Endothelial cell of hepatic sinusoid (primary cell): ENCODE measurements at regions not wholly inside any gene's neighbourhood (a gene's known extent, or its start where the extent isn't known, plus 50 kb on each side); places are given as distances from the start of the nearest gene placed in this dataset.

Source experiments
- in situ Hi-C: cut with HindIII; loops from 2 replicates; pipeline ENCODE4 v1.10.0; 2017; ENCODE audit warnings: low sequenced_read_pairs

DNA sequence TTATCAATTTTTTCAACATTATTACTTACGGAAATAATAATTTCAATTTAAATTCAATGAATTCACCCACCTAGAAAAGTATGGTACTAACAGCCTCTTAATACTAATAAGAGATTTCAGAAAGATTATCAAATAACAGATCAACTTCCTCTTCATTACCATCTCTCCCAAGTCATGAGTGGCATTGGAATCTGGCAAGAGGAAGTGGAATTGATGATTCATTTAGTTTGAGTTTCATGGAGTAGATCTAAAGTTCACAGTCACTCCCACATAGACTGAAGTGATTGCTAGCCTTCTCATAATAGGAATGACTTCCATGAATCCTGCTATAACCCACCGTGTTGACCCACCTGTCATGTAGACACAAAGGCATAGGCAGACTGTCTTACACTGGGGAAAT lies 77.7 kb upstream of the WDR75 start:
- in situ Hi-C loops = no loop called here

DNA sequence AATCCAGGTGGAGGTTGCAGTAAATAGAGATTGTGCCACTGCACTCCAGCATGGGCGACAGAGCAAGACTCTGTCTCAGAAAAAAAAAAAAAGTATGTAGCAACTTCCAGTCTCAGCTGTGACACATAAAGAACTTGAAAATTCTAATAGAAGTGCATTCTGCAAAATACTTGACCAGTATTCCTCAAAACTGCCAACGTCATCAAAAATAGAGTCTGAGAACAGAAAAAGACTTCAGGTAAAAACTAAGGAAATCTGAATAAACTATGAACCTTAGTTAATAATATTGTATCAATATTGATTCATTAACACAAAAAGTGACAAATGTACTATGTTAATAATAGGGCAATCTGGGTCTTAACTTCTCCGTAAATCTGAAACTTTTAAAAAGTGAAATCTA lies 76.7 kb upstream of the WDR75 start:
- in situ Hi-C loops = no loop called here

DNA sequence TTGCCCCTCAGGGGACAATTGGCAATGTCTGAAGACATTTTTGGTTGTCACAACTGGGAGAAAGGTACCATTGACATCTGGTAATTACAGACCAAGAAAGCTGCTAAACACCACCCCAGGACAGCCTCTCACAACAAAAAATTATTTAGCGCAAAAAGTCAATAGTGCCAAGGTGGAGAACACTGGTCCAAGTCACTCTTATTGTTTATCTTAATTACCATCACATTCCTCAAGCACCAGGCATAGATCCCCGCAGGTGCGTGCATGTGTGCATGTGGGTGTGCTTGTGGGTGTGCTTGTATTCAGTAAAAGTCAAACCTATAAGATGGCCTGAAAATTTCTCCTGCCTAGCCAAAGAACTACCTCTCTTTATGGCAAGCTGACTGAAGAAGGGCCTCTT lies 74.9 kb upstream of the WDR75 start:
- in situ Hi-C loops = no loop called here

DNA sequence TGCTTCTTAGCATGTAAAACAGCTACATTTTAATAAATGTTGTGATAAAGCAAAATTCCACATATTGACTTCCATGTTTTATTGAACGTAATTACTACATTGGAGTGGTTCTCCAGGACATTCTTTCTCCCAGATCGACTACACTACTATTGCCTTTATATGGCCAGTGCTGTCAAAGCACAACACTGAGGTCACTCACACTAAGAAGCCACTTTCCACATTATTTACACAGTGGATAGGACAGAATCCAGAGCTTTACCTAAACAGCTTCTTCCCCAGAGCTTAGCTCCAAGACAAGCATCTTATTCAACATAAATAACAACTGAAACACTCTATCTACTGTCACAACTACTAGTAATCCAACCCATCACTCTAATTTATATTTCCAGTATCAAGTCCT lies 73.9 kb upstream of the WDR75 start:
- in situ Hi-C loops = no loop called here

DNA sequence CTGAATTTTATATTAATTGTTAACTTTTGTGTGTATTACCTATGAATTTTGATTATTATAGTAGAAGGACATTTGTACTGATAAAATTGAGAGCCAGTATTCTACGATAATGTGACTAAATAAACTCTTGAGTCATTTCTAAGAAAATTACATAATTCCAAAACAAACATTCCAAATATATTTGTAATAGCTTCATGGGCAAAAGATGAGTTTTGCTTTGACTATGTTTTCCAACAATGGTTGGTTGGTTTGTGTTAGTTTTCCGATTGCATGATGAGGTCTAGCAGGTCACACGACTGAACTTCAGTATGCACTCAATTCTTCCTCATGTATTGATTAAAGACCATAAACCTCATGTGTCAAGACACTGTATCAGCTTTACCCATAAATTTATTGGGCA lies 71.7 kb upstream of the WDR75 start:
- in situ Hi-C loops = no loop called here

DNA sequence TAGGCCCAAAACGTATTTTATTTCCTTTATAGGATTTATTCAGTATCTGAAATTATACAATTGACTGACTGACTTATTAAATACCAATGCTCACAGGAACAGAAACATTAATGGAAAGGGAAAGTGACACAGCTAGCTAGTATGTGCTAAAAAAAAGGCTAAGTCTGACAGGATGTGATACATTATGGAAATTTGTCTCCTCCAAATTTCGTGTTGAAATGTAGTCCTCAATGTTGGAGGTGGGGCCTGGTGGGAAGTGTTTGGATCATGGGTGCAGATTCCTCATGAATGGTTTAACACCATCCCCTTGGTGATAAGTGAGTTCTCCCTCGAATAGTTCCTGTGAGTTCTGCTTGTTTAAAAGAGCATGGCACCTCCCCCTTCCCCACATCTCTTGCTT lies 70.6 kb upstream of the WDR75 start:
- in situ Hi-C loops = no loop called here

DNA sequence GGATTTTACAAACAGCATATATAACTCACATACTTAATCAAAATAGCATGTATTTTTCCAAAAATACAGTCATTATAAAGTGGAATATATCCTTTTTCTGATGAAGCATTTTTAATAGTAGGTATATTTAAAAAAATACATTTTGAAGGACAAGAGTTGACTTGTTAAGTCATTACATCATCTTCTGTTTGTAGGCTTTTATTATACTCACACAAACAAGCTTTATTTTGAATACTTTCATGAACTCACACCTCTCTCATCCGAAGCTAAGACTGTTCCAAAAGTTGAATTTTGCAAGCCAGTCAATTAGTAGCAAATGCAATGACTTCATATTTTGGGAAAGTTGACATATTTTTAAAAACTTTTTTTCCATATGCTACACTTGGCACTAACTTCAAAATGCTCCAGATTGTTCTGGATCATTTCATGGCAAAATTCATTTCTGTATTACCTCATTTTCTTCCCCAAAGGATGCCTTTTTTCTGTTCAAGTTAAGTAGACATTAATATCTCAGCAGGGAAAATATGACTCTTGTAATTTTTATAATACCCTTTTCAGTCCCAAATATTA lies 68.5 kb upstream of the WDR75 start:
- in situ Hi-C loops = no loop called here

DNA sequence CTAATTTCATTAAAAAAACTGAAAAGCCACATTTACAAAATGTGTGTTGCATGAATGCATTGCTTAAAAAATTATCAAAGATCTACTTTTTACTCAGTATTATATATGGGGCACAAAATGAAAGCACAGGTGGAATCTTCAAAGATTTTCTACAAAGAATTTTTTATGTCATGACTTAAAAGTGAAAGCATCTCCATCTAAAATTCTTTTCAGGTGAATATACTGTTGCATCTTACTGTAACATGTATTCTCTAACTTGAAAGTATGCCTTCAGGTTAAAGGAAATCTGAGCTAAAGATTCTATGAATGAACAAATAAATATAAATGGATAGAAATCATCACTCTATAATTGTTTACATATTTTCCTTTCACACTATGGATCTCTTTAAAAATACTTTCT lies 66.8 kb upstream of the WDR75 start:
- in situ Hi-C loops = no loop called here

DNA sequence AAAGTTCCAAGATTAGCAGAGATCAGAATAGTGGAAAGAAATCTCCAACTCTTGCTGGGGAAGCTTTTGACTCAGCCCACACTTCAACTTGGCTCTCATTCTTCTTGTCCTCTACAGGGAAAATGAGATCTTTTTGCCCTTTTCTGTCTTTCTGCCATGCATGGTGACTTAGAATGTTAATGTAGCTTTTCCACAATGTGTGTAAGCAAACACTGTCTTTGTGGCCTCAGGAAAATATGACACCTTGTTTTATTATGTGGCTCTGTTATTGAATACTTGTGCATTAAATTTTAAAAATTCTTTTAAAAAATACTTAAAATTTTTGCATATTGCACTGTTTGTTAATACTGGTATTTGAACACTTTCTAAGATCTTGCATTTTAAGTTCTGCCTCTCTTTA lies 65.4 kb upstream of the WDR75 start:
- in situ Hi-C loops = no loop called here

DNA sequence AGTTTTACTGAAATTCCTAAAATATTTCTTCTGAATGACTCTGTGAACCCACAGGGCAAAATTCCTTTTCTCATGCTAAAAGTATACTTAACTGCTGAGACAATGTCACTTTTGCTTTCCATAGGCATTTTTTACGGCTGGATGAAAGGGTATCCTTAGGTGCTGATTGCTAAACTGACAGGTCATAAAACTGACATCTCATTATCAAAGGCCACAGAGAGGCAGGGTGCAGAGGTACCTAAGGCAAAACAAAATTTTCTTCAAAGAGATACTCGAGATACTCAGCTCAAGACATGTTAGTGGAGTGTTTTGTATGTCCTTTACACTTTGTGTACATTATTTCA lies 62.0 kb upstream of the WDR75 start:
- in situ Hi-C loops = no loop called here

DNA sequence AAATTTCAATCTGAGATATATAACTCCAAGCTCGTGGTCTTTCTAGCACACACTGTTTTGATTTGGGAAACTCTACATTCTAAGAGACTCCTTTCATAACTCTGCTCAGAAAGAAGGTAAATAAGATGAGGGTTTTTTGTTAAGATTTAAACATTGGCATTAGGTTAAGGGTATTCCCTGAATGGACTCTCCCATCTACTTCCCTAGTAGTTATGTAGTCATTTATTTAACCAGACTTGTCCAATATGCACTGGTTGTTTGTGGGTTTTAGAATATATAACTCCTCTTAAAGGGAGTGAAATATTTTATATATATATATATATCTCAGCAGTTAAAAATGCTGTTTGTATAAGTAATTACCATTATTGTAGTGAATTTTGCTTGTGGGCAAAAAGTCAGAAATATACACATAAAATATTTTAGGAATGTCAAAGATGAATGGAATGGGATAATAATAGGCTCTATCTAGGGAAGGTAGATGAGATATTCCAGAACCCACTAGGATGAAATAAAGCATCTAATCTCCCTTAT lies 61.5 kb upstream of the WDR75 start:
- in situ Hi-C loops = no loop called here

DNA sequence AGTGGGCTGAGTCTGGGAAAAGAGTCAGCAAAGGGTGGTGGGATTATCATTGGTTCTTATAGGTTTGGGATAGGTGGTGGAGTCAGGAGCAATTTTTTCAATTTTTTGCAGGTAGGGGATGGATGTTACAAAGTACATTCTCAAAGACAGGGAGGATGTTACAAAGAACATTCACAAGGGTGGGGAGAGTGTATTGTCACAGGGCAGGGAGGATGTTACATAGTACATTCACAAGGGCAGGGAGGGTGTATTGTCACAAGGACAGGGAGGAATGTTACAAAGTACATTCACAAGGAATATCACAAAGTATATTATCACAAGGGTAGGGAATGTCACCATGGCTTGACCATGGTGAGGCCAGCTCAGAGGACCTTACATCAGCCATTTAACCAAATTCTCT lies 58.6 kb upstream of the WDR75 start:
- in situ Hi-C loops = no loop called here

DNA sequence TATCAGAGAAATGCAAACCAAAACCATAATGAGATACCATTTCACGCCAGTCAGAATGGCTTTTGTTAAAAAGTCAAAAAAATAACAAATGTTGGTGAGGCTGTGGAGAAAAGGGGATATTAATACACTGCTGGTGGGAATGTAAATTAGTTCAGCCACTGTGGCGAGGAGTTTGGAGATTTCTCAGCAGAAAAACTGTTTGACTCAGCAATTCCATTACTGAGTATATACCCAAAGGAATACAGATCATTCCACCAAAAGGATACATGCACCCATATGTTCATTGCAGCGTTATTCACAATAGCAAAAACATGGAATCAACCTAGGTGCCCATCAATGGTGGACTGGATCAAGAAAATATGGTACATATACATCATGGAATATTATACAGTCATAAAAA lies 54.5 kb upstream of the WDR75 start:
- in situ Hi-C loops = no loop called here

DNA sequence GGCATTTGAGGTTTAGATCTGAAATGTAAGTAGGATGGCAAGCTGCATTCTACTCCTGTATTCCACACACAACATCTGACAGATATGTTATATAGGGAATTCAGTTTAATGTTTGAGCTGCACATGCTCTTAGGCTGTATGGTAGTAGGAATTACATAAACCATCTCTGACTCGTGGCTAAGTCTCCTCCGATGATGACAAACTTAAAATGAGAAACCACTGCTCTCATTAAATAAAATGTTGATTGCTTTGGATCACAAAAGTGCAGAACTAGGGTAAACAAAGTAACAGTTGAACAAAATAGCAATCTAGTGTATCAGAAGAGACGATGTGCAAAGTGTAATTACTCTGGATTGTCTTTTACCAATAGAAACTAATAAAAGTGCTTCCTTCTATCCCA lies 50.1 kb upstream of the WDR75 start:
- in situ Hi-C loops = no loop called here
